Cardiac fibroblast (primary cell): ENCODE measurements at regions not wholly inside any gene's neighbourhood (a gene's known extent, or its start where the extent isn't known, plus 50 kb on each side); places are given as distances from the start of the nearest gene placed in this dataset.
"Not testable (repeated sequence)": the region's sequence is repeated elsewhere in the genome, so short reads cannot be mapped to it uniquely, and the experiment has no call there.

Source experiments
- DNase-seq, 2 donors: peaks; one replicate each; pipeline versions ENCODE4 v3.0.0 to v3.0.0-alpha.2; 2010; ENCODE audit warnings: low read depth in 2 of 2
- H3K4me3 ChIP-seq, 2 donors: replicated peaks in 1 of 2; 1 replicate in 1 of 2; 2 replicates in 1 of 2; pipeline ENCODE4 v1.5.1; 2011; ENCODE audit warnings: low read depth in 2 of 2, low read length in 2 of 2, mild to moderate bottlenecking in 2 of 2, moderate library complexity in 1 of 2

DNA sequence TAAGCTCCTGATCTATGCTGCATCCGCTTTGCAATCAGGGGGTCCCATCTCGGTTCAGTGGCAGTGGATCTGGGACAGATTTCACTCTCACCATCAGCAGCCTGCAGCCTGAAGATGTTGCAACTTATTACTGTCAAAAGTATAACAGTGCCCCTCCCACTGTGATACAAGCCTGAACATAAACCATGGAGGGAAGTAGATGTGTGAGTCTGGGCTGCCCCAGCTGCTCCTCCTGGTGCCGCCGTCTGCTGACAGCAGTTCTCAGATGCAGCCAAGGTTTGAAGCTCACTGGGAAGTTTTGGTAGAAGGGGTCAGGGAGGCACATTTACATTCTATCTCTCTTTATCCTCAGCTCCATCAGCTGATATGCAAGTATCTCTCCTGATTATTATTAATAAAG is 1277.7 kb downstream of the RPIA start:
- not testable (repeated sequence) for H3K4me3 ChIP-seq, DNase-seq

DNA sequence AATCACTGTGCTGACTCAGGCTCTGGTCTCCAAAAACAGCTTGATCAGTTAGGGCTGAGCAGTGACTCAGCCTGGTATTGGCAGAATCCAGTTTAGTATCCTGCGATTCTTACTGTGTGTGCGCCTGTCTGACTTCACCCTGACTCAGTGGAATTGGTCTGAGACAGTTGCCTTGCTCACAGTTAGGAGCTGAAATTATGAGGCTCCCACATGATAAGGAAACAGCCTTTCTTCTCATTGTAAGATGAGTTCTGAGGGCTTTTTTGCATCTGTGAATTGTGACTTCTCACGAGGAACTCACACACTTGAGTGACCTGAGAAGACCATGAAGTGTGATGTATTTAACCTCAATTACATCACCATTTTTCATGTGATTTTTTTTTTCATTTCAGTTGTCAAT is 1282.4 kb downstream of the RPIA start:
- peak in 1 of 2 donors; percentile 0 for DNase-seq

DNA sequence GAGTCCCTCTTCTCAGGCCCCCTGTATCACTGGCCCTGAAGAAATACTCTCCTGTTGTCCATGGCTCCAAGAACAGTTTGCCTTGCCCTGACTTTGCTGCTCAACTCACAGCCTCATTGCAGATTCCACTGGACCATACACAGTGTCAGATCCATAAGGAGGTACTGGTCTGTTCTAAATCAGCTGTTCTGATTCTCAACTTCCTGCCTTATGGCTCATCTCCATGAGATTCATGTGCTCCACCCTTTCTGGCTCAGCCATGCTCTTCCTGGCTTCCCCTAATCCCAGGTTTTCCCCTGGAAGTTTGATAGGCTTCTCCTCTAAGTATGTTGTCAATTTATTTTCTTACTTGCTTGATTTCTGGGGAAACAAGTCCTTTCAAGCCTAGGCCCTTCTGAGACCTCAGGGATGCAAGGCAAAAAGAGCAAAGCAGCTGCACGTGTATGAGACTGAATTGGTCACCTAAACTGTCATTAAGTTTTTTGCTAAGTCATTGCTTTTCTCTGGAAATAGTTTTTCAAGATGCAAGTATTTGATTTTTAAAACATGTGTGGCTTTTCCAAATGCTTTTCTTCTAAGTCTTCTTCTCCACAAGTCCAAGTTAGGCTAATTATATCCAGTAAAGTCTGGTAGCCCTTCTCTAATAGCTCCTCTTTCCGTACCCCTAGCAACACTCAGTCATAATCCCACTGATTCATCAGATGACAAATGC is 1288.5 kb downstream of the RPIA start:
- DNase-seq, H3K4me3 ChIP-seq: not testable (repeated sequence)

More for the DNA sequence above, 1282.4 kb downstream of the RPIA start:
- H3K4me3 ChIP-seq = not testable (repeated sequence)

DNA sequence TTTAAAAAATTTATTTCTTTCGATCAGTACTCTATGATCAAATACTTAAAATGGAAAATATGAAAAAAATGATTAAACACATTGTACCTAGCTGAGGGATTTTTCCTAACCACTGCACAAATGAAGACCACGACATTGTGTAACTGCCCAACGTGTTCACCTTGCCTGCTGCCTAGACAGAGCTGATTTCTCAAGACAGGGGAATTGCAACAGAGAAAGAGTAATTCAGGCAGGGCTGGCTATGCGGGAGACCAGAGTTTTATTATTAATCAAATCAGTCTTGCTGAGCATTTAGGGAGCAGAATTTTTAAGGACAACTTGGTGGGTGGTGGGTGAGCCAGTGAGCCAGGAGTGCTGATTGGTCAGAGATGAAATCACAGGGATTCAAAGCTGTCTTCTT is 1290.8 kb downstream of the RPIA start:
- not testable (repeated sequence) for H3K4me3 ChIP-seq, DNase-seq

DNA sequence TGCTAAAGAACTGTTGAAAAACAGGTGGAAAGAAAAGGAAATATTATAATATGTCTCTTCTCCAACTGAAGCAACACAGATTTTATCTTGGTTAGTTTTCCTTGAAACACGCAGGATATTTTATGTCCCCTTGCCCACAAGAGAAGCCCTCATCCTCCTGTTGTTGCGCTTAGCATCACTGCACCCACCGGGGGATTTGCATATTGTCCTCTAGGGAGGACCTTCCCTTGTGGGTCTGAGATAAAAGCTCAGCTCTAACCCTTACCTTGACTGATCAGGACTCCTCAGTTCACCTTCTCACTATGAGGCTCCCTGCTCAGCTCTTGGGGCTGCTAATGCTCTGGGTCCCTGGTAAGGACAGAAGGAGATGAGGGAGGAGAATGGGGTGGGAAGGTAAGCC is 1294.2 kb downstream of the RPIA start:
- DNase-seq, H3K4me3 ChIP-seq: not testable (repeated sequence)

DNA sequence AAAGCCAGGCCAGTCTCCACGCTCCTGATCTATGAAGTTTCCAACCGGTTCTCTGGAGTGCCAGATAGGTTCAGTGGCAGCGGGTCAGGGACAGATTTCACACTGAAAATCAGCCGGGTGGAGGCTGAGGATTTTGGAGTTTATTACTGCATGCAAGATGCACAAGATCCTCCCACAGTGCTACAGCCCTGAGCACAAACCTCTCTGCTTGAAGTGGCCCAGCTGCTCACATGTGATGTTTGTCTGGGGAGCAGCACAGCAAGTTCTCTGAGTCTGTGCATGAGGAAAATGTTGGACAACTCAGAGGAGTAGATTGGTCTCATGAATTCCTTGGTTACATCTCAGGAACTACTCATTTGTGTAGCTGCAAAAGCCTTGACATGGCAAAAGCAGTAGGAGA is 1295.1 kb downstream of the RPIA start:
- not testable (repeated sequence) for DNase-seq, H3K4me3 ChIP-seq

DNA sequence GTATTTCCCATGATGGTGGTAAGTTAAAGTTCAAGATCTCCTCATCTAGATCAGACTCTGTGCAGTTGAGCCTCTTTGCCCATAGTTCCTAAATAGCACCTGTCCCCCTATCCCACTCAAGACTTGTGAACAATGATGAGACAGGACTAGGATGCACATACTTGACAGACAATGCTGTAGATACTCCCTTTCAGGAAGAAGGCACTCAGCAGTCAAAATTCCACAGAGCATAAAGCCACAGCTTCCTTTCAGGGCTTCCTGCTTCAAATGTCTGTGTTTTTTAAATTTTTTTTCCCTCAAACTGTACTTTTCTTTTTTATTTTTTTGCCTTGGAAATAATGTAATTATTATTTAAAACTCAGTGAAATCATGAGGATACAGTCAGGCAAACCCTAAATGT is 1305.3 kb downstream of the RPIA start:
- H3K4me3 ChIP-seq, DNase-seq: not testable (repeated sequence)

DNA sequence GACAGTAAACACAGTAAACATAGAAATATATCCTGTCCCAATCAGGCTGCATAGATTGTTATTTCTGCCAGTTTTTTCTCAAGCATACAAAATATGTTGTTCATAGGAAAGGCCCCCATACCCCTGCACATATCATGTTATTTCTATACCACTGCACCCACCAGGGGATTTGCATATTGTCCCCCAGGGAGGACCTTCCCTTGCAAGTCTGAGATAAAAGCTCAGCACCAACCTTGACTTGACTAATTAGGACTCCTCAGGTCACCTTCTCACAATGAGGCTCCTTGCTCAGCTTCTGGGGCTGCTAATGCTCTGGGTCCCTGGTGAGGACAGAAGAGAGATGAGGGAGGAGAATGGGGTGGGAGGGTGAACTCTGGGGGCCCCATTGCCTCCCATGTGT is 1313.1 kb downstream of the RPIA start:
- DNase-seq, H3K4me3 ChIP-seq: not testable (repeated sequence)

DNA sequence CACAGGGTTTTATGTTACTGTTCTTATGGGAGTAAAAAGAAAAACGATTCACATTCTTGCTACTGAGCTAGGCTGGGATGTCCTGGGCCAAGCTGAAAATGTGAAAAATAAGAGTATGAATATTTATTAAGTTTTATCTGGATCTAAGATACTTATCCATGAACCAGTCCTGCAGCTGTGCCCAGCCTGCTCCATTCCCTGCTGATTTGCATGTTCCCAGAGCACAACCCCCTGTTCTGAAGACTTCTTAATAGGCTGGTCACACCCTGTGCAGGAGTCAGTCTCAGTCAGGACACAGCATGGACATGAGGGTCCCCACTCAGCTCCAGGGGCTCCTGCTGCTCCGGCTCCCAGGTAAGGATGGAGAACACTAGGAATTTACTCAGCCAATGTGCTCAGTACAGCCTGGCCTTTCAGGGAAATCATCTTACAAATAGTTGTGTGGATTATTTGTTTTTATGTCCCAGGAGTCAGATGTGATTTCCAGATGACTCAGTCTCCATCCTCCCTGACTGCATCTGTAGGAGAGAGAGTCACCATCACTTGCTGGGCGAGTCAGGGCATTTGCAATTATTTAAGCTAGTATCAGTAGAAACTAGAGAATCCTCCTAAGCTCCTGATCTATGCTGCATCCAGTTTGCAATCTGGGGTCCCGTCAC is 1319.1 kb downstream of the RPIA start:
- H3K4me3 ChIP-seq, DNase-seq: not testable (repeated sequence)

DNA sequence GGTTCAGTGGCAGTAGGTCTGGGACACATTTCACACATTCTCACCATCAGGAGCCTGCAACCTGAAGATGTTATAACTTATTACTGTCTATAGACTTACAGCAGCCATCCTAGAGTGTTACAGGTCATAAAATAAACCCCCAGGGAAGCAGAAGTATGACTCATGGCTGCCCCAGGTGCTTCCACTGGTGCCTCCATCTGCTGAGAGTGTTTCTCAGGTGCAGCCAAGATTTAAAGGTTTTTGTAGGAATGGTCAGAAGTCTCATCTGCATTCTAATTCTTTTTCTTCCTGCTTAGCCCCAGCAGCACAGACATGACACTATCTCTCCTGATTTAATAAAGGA is 1319.6 kb downstream of the RPIA start:
- DNase-seq, H3K4me3 ChIP-seq: not testable (repeated sequence)

DNA sequence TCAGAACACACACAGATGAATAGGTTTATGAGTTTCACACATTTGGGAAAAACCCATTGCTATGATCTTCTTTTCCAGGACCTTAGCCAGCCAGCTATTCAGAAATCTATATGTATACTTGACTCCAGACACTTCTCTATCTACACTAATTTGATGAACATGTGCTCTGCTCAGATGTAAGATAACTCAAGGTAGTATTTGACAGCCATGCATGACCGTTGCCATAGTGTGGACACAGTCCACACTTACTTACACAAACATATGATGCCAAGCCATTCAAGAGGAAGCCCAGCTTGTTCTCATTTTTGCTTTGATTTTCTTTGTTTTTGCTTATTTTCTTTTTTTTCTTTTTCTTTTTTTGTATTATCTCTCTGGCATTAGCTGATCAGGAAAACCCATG is 1328.4 kb downstream of the RPIA start:
- not testable (repeated sequence) for DNase-seq

DNA sequence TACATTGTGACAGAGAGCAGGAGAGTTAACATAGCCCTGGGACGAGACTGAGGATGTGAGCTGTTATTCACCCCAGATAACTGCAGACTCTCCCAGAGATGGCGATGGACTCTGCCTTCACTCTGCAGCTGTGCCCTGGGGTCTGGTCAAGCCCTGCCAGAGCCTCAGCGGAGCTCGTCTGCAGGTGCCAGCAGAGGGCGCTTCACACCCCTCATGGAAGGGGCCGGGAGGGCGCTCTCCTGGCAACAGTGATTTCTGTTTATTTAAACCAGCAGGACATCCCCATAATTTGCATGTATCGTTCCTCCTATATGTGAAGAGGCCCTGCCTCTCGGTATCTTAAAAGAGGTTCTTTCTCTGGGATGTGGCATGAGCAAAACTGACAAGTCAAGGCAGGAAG is 1329.8 kb downstream of the RPIA start:
- not testable (repeated sequence) for H3K4me3 ChIP-seq, DNase-seq

More for the DNA sequence above, 1328.4 kb downstream of the RPIA start:
- H3K4me3 ChIP-seq = not testable (repeated sequence)

DNA sequence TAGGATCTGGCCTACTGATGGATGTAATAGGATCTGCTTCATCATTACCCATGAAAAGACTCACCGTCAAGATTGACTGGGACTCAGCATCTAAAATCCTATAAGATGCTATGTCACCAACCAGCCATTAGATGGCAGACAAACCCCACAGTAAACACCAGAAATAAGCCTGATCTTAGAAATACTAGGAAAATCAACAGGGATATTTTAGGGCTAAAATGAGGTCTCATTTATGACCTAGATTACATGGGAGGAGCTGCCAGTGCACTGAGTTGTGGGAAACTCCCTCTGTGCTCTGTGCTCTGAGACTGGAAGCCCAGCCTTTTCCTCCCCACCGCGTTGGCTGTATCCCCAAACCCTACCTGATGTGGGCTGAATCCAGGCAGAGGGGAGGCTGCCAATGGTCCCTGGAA is 1335.8 kb downstream of the RPIA start:
- not testable (repeated sequence) for H3K4me3 ChIP-seq
- DNase-seq = peak in 1 of 2 donors; percentile 0

DNA sequence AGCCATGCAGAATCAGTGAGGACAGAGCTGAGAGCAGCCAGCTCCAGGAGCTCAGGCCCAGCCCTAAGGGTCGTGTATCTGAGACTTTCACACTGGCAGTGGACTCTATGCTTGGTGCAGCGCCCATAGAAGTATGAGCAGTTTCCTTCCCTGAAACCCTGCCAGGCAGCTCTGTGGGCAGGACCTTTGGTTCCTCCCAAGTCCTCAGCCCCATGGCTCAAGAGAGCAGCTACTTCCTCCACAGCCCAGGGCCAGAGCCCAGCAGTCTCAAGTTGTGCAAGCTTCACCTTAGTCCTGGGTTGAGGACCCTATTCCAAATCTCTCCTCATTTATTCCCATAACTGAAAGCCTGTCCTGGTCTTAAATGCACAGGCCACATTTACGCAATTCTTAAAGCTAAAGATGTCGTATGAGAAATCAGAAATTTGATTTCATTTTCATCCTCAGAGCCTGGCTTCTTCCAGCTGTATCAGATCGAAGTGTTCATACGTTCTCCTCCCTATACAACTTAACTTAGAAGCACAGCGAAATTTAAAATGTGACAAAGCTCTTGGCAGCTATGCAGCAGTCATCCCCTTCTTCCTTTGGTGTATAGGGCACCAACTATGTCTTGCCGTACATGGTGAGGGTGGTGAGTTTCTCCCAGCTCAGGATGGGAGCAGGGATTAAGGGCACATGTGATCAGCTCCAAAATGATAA is 1337.1 kb downstream of the RPIA start:
- not testable (repeated sequence) for DNase-seq, H3K4me3 ChIP-seq

DNA sequence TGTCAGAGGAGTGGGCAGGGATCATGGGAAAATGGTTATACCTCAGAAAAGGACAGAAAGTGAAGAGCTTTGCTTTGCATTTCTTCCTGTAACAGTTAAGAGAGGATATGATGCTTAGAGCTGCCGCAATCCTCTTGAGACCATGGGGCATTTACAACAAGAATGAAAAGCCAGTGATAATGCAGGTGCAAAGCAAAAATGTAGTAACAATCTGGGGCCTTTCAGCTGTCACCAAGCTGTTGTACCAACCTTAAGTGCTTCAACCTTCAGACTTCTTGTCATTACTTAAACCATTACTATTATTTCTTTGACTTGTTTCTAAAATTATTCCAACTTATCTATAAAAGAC is 1337.6 kb downstream of the RPIA start:
- not testable (repeated sequence) for H3K4me3 ChIP-seq, DNase-seq

DNA sequence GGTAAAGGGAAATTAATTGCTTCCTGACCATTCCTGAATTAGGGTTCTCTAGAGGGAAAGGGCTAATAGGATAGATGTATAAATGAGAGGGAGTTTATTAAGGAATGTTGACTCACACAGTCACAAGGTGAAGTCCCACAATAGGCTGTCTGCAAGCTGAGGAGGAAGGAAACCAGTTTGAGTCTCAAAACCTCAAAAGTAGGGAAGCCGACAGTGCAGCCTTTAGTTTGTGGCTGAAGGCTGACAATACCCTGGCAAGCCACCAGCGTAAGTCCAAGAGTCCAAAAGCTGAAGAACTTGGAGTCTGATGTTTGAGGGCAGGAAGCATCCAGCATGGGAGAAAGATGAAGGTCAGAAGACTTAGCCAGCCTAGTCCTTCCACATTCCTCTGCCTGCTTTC is 1340.8 kb downstream of the RPIA start:
- H3K4me3 ChIP-seq, DNase-seq: not testable (repeated sequence)

DNA sequence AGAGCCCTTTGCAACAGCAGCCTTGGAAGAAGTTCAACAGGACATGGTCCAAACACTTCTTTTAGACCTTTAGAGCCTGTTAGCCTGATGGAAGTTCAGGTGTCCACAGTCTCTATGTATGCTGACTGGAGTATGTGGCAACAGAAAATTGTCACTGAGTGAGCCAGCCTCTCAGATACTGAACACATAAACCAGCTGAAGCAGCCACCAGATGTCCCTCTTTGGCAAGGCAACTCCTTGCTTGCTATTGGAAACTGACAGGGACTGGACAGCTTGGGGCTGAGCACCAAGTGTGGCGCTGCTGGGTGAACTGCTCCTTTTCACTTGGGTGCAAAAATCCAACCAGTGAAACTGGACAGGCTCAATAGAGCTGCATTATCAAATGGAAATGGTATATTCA is 1344.9 kb downstream of the RPIA start:
- H3K4me3 ChIP-seq = not testable (repeated sequence)

DNA sequence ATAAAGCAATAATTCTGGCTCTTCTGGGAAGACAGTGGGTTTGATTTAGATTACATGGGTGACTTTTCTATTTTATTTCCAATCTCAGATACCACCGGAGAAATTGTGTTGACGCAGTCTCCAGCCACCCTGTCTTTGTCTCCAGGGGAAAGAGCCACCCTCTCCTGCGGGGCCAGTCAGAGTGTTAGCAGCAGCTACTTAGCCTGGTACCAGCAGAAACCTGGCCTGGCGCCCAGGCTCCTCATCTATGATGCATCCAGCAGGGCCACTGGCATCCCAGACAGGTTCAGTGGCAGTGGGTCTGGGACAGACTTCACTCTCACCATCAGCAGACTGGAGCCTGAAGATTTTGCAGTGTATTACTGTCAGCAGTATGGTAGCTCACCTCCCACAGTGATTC is 1347.6 kb downstream of the RPIA start:
- DNase-seq, H3K4me3 ChIP-seq: not testable (repeated sequence)

More for the DNA sequence above, 1344.9 kb downstream of the RPIA start:
- not testable (repeated sequence) for DNase-seq

DNA sequence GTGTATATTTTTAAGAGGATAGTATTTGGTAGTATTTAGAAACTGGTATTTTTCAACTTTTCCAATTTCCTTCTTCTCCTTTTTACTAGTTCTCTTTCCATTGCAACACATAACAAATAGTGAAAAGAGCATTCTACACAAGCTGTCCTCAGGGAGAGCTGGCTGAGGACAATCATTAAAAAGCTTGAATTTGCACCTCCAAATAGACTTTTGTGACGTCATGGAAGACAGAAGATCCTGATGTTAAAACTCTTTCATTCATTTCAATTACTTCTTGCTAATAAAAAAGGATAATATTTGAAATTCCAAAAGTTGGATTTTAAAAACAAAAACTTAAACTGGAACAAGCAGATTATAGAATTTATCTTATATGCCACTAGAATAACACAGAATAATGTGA is 1356.3 kb downstream of the RPIA start:
- H3K4me3 ChIP-seq, DNase-seq: not testable (repeated sequence)
